SJSA1 (cell line): ENCODE measurements at regions not wholly inside any gene's neighbourhood (a gene's known extent, or its start where the extent isn't known, plus 50 kb on each side); places are given as distances from the start of the nearest gene placed in this dataset.
A peak's percentile ranks its signal among the peaks of the same experiment; 100 is the strongest.

ENCODE experiments used
- DNase-seq, 2 experiments: peaks; one replicate each; pipeline ENCODE4 v3.0.0-alpha.2; 2015 to 2020; ENCODE audit warnings: low spot score in 2 of 2, low read depth in 1 of 2
- H3K27ac ChIP-seq: fragments of 250-450 bp; sonication (Bioruptor Pico); 2 replicates; pipeline ENCODE4 v1.5.1; 2020; ENCODE audit warnings: mild to moderate bottlenecking, moderate library complexity
- H3K27me3 ChIP-seq: fragments of 250-450 bp; sonication (Bioruptor Pico); replicated peaks from 2 replicates; pipeline ENCODE4 v1.5.1; 2020; ENCODE audit warnings: mild to moderate bottlenecking, moderate library complexity
- H3K36me3 ChIP-seq: fragments of 250-450 bp; sonication (Bioruptor Pico); 2 replicates; pipeline ENCODE4 v1.5.1; 2020; ENCODE audit warnings: mild to moderate bottlenecking
- H3K4me1 ChIP-seq: fragments of 250-450 bp; sonication (Bioruptor Pico); replicated peaks from 2 replicates; pipeline ENCODE4 v1.6.1; 2021; ENCODE audit warnings: mild to moderate bottlenecking
- H3K4me3 ChIP-seq: fragments of 250-450 bp; sonication (Bioruptor Pico); 2 replicates; pipeline ENCODE4 v1.5.1; 2020; ENCODE audit warnings: mild to moderate bottlenecking
- H3K9me3 ChIP-seq: fragments of 250-450 bp; sonication (Bioruptor Pico); replicated peaks from 2 replicates; pipeline ENCODE4 v1.5.1; 2020; ENCODE audit warnings: mild to moderate bottlenecking

DNA sequence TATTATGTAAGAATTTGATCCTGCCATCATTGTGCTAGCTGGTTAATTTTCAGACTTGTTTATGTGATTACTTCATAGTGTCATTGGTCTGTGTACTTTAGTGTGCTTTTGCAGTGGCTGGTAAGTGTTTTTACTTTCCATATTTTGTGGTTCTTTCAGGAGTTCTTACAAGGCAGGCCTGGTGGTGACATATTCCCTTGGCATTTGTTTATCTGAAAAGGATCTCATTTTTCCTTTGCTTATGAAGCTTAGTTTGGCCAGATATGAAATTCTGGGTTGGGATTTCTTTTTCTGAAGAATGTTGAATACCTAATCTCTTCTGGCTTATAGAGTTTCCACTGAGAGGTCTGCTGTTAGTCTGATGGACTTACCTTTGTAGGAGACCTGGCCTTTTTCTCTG is 72.8 kb upstream of the MC4R start:
- no peak for DNase-seq
- Histone ChIP-seq H3K27ac (no peak overlapping the region), H3K27me3 (no peaks in the 10 kb centered on the region), H3K4me3 (no peak overlapping the region), H3K36me3 (no peaks in the 10 kb centered on the region), H3K9me3 (no peaks in the 10 kb centered on the region), H3K4me1 (no peaks in the 10 kb centered on the region)

DNA sequence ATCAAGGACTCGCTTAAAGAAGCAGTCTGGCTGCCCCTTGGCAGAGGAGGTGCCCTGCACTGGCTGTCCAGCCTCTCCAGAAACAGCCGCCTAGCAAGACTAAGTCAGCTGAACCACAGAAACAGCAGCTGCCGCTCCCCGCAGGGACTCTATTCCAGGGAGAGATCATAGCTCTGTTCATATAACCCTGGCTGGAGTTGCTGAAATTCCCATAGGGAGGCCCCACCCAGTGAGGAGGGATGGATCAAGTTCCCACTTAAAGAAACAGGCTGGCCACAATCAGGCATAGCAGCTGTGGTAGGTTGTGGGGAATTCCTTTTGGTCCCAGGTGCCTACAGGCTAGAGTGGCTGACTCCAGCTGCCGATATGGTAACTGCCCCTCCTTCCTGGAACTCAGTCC is 74.2 kb upstream of the MC4R start:
- DNase-seq, result no peak
- Histone ChIP-seq H3K27ac (no peak overlapping the region), H3K4me1 (no peaks in the 10 kb centered on the region), H3K27me3 (no peaks in the 10 kb centered on the region), H3K4me3 (no peak overlapping the region), H3K9me3 (no peaks in the 10 kb centered on the region), H3K36me3 (no peaks in the 10 kb centered on the region)

GRCh38 chr18:60448487-60449267 is 76.1 kb upstream of the MC4R start:
- no peak overlapping the region for H3K27ac ChIP-seq
- H3K9me3 ChIP-seq, result no peaks in the 10 kb centered on the region
- no peak for DNase-seq
- no peak overlapping the region for H3K4me3 ChIP-seq
- no peaks in the 10 kb centered on the region for H3K4me1 ChIP-seq
- H3K36me3 ChIP-seq, result no peaks in the 10 kb centered on the region
- H3K27me3 ChIP-seq, result no peaks in the 10 kb centered on the region

- no peaks in the 10 kb centered on the region for H3K9me3 ChIP-seq
- H3K36me3 ChIP-seq, result no peaks in the 10 kb centered on the region
- no peaks in the 10 kb centered on the region for H3K27me3 ChIP-seq
- no peak overlapping the region for H3K4me3 ChIP-seq
- DNase-seq, result no peak
- no peaks in the 10 kb centered on the region for H3K4me1 ChIP-seq
- no peak overlapping the region for H3K27ac ChIP-seq
Measured at GRCh38 chr18:60452421-60452820, 79.8 kb upstream of the MC4R start.

GRCh38 chr18:60466677-60467076 is 94.1 kb upstream of the MC4R start:
- Histone ChIP-seq H3K4me1 (no peaks in the 10 kb centered on the region), H3K36me3 (no peaks in the 10 kb centered on the region), H3K27ac (no peak overlapping the region), H3K9me3 (no peaks in the 10 kb centered on the region), H3K27me3 (no peaks in the 10 kb centered on the region), H3K4me3 (no peak overlapping the region)
- DNase-seq, result no peak

DNA sequence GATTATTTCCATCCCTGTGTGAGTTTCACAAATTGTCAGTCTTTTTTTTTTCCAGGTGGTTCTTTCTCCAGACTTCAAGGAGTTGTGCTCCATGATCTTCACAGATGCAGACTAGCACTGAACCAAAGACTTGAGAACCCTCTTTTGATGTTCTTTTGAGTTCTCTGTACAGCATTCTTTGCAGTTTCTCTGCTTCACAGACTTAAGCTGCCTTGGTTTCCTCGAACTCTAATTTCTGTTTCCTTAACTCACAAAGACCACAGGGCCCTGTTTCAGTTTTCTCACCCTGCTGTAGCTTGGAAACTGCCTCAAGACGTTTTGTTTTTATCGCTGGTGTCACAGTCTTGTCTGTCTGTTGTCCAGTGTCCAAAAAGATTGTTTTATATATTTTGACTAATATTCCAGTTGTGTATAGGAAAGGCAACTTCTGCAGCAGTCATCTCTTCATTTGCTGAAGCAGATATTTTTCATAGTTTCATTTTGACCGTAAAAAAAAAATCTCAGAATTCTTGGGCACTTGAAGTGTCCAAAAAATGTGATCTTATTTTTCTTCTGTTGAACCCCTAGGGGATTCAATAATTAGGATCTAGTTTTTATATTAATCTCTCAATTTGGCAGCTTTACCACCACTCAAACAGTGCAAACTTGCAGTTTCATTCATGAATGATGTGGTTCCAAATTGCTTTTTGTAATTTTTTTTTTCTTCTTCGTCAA is 97.0 kb upstream of the MC4R start:
- Histone ChIP-seq H3K4me1 (no peaks in the 10 kb centered on the region), H3K36me3 (no peaks in the 10 kb centered on the region), H3K9me3 (no peaks in the 10 kb centered on the region), H3K27ac (no peak overlapping the region), H3K4me3 (no peak overlapping the region), H3K27me3 (no peaks in the 10 kb centered on the region)
- no peak for DNase-seq

DNA sequence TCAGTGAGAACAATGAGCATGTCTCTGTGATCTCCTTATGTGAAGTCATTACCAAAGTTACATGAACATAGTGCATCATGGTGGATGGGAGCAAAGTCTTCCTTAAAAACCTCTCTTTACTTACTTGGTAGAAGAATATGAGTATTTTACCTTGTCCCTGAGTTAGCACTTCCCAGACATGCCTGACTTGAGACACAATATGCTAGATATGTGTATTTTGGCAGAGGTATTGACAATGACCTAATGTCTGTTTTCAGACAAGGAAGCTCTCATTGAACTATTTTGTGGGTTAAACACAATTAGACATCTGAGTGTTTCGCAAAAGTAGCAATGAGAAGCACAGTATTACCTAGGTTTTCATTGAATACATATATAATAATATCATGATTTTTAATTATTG is 99.1 kb upstream of the MC4R start:
- no peak for DNase-seq
- no peak overlapping the region for H3K27ac ChIP-seq
- H3K4me3 ChIP-seq, result no peak overlapping the region
- H3K9me3 ChIP-seq, result no peaks in the 10 kb centered on the region
- H3K36me3 ChIP-seq, result no peaks in the 10 kb centered on the region
- H3K27me3 ChIP-seq, result no peaks in the 10 kb centered on the region
- H3K4me1 ChIP-seq, result no peaks in the 10 kb centered on the region

- Histone ChIP-seq H3K27ac (no peak overlapping the region), H3K9me3 (no peaks in the 10 kb centered on the region), H3K27me3 (no peaks in the 10 kb centered on the region; the same call in 1 of the 2 replicates), H3K4me3 (no peak overlapping the region), H3K4me1 (no peaks in the 10 kb centered on the region; the same call in 1 of the 2 replicates), H3K36me3 (no peaks in the 10 kb centered on the region)
- DNase-seq, result peak in 1 of 2 experiments; percentile 4
Measured at GRCh38 chr18:60485201-60485600, 112.6 kb upstream of the MC4R start.

GRCh38 chr18:60493066-60493465 is 120.5 kb upstream of the MC4R start:
- no peaks in the 10 kb centered on the region for H3K27me3 ChIP-seq
- DNase-seq, result no peak
- no peak overlapping the region for H3K4me3 ChIP-seq
- no peaks in the 10 kb centered on the region for H3K36me3 ChIP-seq
- H3K9me3 ChIP-seq, result no peaks in the 10 kb centered on the region
- H3K4me1 ChIP-seq, result no peaks in the 10 kb centered on the region
- no peak overlapping the region for H3K27ac ChIP-seq

- Histone ChIP-seq H3K36me3 (no peaks in the 10 kb centered on the region), H3K27me3 (no peaks in the 10 kb centered on the region), H3K27ac (no peak overlapping the region), H3K9me3 (no peaks in the 10 kb centered on the region), H3K4me3 (no peak overlapping the region), H3K4me1 (no peaks in the 10 kb centered on the region)
- no peak for DNase-seq
Measured at GRCh38 chr18:60499675-60500074, 127.1 kb upstream of the MC4R start.

GRCh38 chr18:60500960-60501359 is 128.4 kb upstream of the MC4R start:
- Histone ChIP-seq H3K4me1 (no peaks in the 10 kb centered on the region), H3K27me3 (no peaks in the 10 kb centered on the region), H3K27ac (no peak overlapping the region), H3K4me3 (no peak overlapping the region), H3K36me3 (no peaks in the 10 kb centered on the region), H3K9me3 (no peaks in the 10 kb centered on the region)
- DNase-seq, result no peak

DNA sequence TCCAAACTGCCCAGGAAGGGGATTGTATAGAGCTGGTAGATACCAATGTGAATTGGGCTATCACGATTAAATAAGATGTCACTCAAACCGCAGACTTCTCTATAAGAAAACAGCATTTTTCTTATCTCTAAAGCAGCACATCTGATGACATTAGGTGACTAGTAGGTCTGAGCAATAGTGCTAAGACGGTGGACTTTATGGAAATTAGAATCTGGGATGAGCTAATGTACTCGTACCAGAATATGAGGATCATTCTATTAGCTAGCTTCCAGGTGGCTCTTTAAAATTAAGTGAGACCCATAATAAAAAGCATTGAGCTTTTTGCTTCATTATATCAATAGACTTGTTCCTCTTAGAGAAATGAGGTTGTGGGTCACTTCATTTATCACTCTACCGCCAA is 130.0 kb upstream of the MC4R start:
- DNase-seq, result no peak
- Histone ChIP-seq H3K27ac (no peak overlapping the region), H3K4me1 (no peaks in the 10 kb centered on the region), H3K27me3 (no peaks in the 10 kb centered on the region), H3K9me3 (no peaks in the 10 kb centered on the region), H3K36me3 (no peaks in the 10 kb centered on the region), H3K4me3 (no peak overlapping the region)

- Histone ChIP-seq H3K36me3 (no peaks in the 10 kb centered on the region), H3K27ac (no peak overlapping the region), H3K9me3 (no peaks in the 10 kb centered on the region), H3K4me1 (no peaks in the 10 kb centered on the region), H3K4me3 (no peak overlapping the region), H3K27me3 (no peaks in the 10 kb centered on the region)
- no peak for DNase-seq
Measured at GRCh38 chr18:60503199-60503598, 130.6 kb upstream of the MC4R start.

DNA sequence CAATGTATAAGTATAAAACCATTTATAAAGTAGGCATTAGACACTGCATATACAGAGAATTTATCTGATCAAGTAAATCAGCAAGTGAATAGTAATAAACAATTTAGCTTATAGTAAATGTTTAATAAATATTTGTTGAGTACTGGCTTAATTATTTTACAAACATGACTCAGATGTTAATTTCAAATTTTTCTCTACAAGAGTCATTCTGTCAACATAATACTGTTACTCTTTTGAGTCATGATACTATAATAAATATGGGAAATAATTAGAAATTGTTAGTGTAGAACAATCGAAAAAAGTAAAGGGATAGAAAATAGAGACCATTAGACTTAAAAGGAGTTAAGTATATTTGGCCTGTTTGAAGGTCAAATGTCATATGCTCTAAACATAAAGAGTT is 133.6 kb upstream of the MC4R start:
- DNase-seq, result no peak
- H3K36me3 ChIP-seq, result no peaks in the 10 kb centered on the region
- H3K27ac ChIP-seq, result no peak overlapping the region
- no peaks in the 10 kb centered on the region for H3K27me3 ChIP-seq
- no peaks in the 10 kb centered on the region for H3K9me3 ChIP-seq
- H3K4me1 ChIP-seq, result no peaks in the 10 kb centered on the region
- H3K4me3 ChIP-seq, result no peak overlapping the region
